NK-92 treated with Interleukin-12 subunit alpha and Interleukin-12 subunit beta, amount 100 ng/mL, for 24 hours (cell line): ENCODE measurements at regions not wholly inside any gene's neighbourhood (a gene's known extent, or its start where the extent isn't known, plus 50 kb on each side); places are given as distances from the start of the nearest gene placed in this dataset.
"Not testable (repeated sequence)": the region's sequence is repeated elsewhere in the genome, so short reads cannot be mapped to it uniquely, and the experiment has no call there.

Experiments used
- DNase-seq: peaks from one replicate; lab custom pipeline; 2025; lab: John Stamatoyannopoulos, UW

DNA sequence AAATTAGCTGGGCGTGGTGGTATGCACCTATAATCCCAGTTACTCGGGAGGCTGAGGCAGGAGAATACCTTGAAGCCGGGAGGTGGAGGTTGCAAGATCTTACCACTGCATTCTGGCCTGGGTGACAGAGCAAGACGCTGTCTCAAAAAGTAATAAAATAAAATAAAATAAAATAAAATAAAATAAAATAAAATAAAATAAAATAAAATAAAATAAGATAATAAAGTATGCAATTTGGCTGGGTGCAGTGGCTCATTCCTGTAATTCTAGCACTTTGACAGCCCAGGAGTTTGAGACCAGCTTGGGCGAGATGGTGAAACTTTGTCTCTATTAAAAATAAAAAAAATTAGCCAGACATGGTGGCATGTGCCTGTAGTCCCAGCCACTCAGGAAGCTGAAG is 85.6 kb upstream of the XPO1 start:
- no peak for DNase-seq

DNA sequence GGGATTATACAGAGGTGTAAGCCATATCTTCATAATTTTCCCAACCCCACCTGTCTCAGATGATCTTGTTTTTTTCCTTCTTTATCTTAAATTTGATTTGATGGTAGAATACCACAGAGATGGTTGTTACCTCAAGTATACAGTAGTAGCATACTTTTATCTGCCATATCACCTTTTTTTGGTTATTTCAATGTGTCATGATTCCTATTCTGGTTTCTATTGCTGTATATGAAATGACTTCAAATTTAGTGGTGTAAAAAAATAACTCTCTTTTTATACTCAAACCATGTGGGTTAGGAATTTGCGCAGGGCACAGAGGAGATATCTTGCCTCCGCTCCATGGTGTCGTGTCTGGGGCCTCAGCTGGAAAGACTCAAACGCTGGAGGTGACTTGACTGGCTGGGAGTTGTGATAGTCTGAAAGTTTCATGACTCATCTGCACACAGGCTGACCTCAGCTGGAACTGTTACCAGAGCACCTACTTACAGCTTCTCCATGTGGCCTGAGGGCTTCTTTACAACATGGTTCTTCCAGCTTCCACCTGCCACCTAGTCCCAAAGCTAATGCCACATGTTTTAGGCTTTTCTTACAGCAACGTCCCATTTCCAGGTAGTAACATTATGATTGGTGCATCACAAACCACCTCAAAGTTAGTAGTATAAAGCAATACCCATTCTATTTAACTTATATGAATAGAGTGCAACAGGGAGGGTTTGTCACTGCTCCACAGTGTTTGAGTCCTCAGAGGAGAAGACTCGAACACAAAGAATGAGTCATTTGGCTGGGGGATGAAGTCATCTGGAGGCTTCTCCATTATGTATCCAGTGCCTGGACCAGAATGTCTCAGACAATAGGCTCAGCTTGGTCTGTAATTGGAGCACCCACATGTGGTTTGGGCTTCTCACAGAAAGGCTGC is 82.3 kb upstream of the XPO1 start:
- DNase-seq, result peak; percentile 7

DNA sequence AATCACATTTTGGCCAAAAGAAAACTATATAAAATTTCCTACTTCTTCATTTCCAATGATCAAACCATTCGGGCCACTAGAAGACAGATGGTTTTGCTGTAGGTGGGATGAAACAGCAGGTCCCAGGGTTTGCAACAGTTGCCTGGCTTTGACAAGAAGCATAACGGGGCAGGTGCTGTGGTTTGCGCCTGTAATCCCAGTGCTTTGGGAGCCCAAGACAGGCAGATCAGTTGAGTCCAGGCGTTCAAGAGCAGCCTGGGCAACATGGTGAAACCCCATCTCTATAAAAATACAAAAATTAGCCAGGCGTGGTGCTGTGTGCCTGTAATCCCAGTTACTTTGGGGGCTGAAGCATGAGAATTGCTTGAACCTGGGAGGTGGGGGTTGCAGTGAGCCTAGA is 81.4 kb upstream of the XPO1 start:
- DNase-seq, result no peak

DNA sequence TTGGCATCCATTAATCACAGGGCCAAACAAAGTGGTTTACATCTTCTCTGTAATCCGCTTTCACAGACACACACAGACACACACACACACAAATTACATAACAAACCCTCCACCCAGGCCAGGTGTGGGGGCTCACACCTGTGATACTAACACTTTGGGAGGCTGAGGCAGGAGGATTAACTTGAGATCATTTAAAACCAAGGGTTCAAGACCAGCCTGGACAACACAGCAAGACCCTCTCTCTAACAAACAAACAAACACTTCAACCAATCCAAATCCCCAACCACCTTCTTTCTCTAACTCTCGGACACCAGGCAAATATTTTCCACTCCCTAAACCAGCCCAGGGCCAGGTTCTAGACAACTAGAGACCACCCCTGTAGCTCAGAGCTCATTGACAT is 79.5 kb upstream of the XPO1 start:
- DNase-seq, result no peak

DNA sequence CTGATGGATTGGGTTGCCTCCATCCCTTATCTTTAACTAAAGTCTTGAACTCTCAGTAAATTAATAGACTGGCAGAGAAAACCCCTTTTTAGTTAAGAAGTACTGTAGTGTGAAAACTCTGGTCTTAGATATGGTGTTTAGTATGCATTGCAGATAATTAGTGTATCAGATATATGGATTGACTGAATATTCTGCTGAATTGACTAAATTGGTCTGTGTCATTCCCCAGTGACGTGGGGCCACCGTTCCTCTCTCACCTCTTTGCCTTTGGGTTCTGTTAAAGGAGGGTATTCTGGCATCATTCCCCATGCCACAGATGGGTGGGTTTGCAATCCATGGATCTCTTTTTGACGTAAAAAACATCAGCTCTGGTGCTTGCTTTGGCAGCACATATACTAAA is 67.1 kb upstream of the XPO1 start:
- no peak for DNase-seq

DNA sequence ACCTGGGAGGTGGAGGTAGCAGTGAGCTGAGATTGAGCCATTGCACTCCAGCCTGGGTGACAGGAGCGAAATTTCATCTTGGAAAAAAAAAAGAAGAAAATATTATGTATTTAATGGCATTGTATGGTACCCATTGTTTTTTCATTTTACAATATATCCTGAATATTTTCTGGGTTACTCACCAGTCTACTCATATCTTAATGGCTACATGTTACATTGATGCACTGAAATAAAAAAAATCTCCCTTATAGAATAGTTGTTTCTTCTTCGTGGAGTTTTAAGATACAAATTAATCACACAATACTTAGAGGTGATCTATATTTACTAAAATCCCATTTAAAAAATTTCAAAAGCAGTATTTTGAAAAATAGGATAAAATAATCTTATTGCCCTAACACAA is 66.3 kb upstream of the XPO1 start:
- DNase-seq, result no peak

DNA sequence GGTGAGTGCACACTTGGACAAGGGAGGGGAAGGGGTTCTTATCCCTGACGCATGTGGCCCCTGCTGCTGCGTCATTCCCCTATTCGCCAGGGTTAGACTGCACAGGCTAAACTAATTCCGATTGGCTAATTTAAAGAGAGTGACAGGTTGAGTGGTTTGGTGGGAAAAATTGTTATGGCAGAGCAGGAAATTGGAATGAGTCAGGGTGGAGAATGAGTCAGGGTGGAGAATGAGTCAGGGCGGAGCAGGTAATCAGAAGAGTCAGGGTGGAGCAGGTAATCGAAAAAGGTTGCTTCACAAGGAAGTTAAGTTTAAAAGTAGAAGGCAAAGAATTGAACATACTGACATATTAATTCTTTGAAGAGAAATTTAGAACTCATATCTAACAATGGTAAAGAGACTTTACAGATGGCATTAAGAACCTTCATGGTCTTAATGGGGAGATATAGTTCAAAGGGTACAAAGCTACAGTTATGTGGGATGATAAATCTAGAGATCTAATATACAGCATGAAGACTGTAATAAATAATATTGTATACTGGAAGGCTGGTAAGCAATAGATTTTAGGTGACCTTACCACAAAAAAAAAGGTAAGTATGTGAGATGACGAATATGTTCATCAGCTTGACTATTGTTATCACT is 60.5 kb upstream of the XPO1 start:
- not testable (repeated sequence) for DNase-seq

DNA sequence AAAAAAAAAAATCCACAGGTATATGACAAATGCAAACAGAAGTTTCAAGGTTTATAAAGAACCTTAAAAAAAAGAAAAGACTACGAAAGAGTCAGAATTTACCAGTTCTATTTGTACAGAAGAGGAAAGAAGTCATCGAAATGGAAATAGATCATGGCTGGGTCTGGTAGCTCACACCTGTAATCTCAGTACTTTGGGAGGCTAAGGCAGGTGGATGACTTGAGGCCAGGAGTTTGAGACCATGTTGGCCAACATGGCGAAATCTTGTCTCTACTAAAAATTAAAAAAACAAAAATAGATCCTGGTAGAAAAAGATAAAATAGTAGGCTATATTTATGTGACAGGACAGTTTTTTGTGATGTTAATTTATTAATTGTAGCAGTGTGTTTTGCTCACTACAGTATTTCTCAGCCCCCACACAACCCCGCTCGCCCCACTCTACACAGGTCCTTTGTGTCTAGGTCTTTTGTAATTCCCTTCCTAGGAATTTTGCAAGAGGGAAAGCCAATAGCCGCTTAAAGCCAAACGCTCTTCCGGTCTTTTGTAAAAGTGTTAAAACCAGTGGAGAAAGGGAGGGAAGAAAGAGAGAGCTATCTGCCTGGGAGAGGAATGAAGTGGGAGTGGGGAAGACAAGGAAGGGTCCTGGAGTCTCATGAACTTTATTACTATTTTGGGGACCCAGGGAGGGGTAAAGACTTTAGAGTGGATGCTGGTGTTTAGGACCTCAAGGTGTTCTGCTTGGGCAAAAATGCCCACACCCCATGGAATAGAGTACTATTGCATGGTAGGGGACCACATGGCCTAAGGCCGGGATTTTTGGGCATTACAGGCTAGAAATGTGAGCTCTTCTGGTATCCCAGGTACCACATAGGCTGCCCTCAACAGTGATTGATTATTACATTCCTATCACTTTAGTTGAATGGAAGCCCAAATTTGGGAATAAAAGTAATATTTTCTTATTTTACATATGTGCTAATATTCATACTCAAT is 59.4 kb upstream of the XPO1 start:
- no peak for DNase-seq

DNA sequence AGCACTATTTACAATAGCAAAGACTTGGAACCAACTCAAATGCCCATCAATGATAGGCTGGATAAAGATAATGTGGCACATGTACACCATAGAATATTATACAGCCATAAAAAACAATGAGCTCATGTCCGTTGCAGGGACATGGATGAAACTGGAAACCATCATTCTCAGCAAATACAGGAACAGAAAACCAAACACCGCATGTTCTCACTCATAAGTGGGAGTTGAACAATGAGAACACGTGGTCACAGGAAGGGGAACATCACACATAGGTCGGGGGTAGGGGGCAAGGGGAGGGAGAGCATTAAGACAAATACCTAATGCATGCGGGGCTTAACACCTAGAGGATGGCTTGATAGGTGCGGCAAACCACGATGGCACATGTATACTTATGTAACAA is 56.0 kb upstream of the XPO1 start:
- DNase-seq, result not testable (repeated sequence)

DNA sequence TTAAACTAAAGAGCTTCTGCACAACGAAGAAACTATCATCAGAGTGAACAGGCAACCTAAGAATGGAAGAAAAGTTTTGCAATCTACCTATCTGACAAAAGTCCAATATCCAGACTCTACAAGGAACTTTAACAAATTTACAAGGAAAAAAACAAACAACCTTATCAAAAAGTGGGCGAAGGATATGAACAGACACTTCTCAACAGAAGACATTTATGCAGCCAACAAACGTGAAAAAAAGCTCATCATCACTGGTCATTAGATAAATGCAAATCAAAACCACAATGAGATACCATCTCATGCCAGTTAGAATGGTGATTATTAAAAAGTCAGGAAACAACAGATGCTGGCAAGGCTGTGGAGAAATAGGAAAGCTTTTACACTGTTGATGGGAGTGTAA is 55.5 kb upstream of the XPO1 start:
- DNase-seq, result not testable (repeated sequence)

DNA sequence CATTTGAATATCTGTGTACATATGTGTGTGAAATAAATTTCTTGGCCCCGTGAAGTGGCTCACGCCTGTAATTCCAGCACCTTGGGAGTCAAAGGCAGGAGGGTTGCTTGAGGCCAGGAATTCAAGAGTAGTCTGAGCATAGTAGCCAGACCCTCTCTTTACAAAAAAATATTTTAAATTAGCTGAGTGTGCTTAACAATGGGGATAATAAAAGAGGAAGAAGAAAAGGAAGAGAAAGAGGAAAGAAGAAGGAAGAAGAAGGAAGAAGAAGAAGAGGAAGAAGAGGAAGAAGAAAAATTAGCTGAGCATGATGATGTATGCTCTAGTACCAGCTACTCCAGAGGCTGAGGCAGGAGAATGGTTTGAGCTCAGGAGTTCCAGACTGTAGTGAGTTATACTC is 52.1 kb upstream of the XPO1 start:
- no peak for DNase-seq

DNA sequence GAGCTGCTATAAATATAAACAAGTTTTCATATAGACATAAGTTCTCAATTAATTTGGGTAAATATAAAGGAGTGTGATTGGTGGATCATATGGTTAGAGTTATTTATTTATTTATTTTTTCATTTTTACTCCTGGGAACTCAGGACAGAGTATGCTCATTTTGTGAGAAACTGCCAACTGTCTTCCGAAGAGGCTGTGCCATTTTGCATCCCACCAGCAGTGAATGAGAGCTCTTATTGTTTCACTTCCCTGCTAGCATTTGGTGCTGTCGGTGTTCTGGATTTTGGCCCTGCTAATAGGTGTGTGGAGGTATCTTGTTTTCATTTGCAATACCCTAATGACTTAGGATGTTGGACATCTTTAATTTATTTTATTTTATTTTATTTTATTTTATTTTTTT is 50.4 kb upstream of the XPO1 start:
- no peak for DNase-seq
